GM19099 (cell line): ENCODE measurements at regions not wholly inside any gene's neighbourhood (a gene's known extent, or its start where the extent isn't known, plus 50 kb on each side); places are given as distances from the start of the nearest gene placed in this dataset.

Source experiments
- POLR2A ChIP-seq: IDR thresholded peaks from 3 replicates; pipeline ENCODE4 v1.6.1; 2011; ENCODE audit warnings: low read depth; ENCODE audit not compliant: insufficient read length; ENCODE audit errors: extremely low read depth

- no peak for TF ChIP-seq POLR2A
Observed at GRCh38 chr22:49344161-49344560, 483.5 kb downstream of the BRD1 start.

GRCh38 chr22:49340406-49340805 is 487.3 kb downstream of the BRD1 start:
- TF ChIP-seq POLR2A, result no peak

- TF ChIP-seq POLR2A, result no peak
Observed at GRCh38 chr22:49334976-49335375, 492.7 kb downstream of the BRD1 start.

- TF ChIP-seq POLR2A, result no peak
Observed at GRCh38 chr22:49334449-49334789, 493.3 kb downstream of the BRD1 start.

GRCh38 chr22:49333206-49333605 is 494.5 kb downstream of the BRD1 start:
- TF ChIP-seq POLR2A, result no peak

GRCh38 chr22:49332691-49333090 is 495.0 kb downstream of the BRD1 start:
- TF ChIP-seq POLR2A, result no peak

GRCh38 chr22:49331878-49332277 is 495.8 kb downstream of the BRD1 start:
- no peak for TF ChIP-seq POLR2A

GRCh38 chr22:49331223-49331815 is 496.4 kb downstream of the BRD1 start:
- TF ChIP-seq POLR2A, result no peak

- no peak for TF ChIP-seq POLR2A
Observed at GRCh38 chr22:49330421-49331222, 497.1 kb downstream of the BRD1 start.

GRCh38 chr22:49329636-49330035 is 498.0 kb downstream of the BRD1 start:
- no peak for TF ChIP-seq POLR2A

- no peak for TF ChIP-seq POLR2A
Observed at GRCh38 chr22:49328630-49329405, 498.9 kb downstream of the BRD1 start.

GRCh38 chr22:49328118-49328475 is 499.6 kb downstream of the BRD1 start:
- no peak for TF ChIP-seq POLR2A

- TF ChIP-seq POLR2A, result no peak
Observed at GRCh38 chr22:49327411-49328117, 500.1 kb downstream of the BRD1 start.

GRCh38 chr22:49326558-49326957 is 501.1 kb downstream of the BRD1 start:
- TF ChIP-seq POLR2A, result no peak
